ENCODE measurements at regions not wholly inside any gene's neighbourhood (a gene's known extent, or its start where the extent isn't known, plus 50 kb on each side); places are given as distances from the start of the nearest gene placed in this dataset.

DNA sequence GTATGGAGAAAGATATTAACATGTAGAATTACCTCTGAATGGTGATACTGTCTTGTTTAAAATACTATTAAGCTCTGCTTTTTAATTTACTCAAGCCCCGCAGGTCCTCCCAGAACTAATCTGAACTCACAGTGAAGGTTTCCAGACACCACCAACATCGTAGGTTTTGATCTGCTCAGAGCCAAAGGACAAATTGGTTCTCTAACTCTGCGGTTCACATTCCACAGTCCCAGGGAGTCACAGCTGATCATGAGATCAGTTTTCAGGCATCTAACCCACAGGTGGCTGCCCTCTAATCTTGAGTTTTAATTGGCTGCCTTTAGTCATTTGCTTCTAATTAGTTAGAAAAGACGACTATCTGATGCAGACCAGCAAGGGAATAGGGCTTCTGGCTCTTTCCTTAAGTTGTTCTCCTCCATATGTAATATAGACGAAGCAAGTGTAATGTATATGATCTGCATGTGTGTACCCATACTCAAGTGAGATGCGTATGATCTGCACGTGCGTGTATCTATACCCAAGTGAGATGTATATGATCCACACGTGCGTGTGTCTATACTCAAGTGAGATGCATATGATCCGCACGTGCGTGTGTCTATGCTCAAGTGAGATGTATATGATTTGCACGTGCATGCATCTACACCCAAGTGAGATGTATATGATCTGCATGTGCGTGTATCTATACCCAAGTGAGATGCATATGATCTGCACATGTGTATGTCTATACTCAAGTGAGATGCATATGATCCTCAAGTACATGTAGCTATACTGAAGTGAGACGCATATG, 331.5 kb upstream of the NPVF start:
- peaks cover 4% of the 10 kb centered on the region for H3K27me3 ChIP-seq (ENCODE audit: insufficient read depth, poor library complexity, severe bottlenecking)

DNA sequence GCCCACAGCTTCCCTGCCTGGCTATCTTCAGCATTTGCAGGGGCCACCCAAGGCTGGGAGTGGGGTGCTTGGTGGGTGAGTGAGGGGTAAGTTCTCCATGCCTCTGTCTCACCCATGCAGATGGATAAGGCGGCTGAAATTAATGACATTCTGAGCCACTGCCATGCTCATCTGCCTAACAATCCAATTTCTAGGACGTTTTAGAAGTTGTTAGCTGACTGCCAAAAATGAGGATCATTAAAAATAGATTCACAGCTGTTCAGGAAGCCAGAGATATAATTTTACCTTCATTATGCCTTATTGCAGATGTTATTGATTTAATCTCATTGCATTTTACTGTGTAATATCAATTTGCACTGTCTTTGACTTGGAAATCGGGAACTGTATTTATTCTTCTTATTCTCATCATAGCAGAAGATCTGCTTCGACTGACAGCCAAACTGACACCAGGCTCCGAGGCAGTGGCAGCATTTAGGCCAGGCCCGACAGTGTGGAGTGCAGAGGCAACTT, 334.4 kb upstream of the NPVF start:
- peaks cover 4% of the 10 kb centered on the region for H3K27me3 ChIP-seq (ENCODE audit: insufficient read depth, poor library complexity, severe bottlenecking)

More for the DNA sequence above, 331.5 kb upstream of the NPVF start:
- Histone ChIP-seq H3K4me3 (replicated peaks; ENCODE audit: insufficient read depth, low read length) (no peak overlapping the region), H3K27ac (replicated peaks) (no peak overlapping the region)
- DNase-seq (ENCODE audit: low read depth in 1 of 2, low spot score in 1 of 2) = no peak
- TF ChIP-seq, protein P1, sequence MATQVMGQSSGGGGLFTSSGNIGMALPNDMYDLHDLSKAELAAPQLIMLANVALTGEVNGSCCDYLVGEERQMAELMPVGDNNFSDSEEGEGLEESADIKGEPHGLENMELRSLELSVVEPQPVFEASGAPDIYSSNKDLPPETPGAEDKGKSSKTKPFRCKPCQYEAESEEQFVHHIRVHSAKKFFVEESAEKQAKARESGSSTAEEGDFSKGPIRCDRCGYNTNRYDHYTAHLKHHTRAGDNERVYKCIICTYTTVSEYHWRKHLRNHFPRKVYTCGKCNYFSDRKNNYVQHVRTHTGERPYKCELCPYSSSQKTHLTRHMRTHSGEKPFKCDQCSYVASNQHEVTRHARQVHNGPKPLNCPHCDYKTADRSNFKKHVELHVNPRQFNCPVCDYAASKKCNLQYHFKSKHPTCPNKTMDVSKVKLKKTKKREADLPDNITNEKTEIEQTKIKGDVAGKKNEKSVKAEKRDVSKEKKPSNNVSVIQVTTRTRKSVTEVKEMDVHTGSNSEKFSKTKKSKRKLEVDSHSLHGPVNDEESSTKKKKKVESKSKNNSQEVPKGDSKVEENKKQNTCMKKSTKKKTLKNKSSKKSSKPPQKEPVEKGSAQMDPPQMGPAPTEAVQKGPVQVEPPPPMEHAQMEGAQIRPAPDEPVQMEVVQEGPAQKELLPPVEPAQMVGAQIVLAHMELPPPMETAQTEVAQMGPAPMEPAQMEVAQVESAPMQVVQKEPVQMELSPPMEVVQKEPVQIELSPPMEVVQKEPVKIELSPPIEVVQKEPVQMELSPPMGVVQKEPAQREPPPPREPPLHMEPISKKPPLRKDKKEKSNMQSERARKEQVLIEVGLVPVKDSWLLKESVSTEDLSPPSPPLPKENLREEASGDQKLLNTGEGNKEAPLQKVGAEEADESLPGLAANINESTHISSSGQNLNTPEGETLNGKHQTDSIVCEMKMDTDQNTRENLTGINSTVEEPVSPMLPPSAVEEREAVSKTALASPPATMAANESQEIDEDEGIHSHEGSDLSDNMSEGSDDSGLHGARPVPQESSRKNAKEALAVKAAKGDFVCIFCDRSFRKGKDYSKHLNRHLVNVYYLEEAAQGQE (IDR thresholded peaks at IDR 0.05; ENCODE audit: insufficient replicate concordance, low read depth) = no peak
- TF ChIP-seq SPI1 (IDR thresholded peaks at IDR 0.05; ENCODE audit: borderline replicate concordance, low read depth) = no peak

GRCh38 chr7:25565002-25565401, 336.7 kb upstream of the NPVF start:
- no peak for DNase-seq (ENCODE audit: low read depth in 1 of 2, low spot score in 1 of 2)
- no peak overlapping the region for H3K4me3 ChIP-seq (replicated peaks; ENCODE audit: insufficient read depth, low read length)
- TF ChIP-seq CTCF (IDR thresholded peaks at IDR 0.05; ENCODE audit: insufficient read depth, low read length) = no peak
- TF ChIP-seq SPI1 (IDR thresholded peaks at IDR 0.05; ENCODE audit: borderline replicate concordance, low read depth) = no peak
- no peak for TF ChIP-seq POLR2AphosphoS5 (IDR thresholded peaks at IDR 0.05; ENCODE audit: low read depth)
- TF ChIP-seq GABPA (IDR thresholded peaks at IDR 0.05; ENCODE audit: low read depth) = no peak
- TF ChIP-seq, protein P1 (IDR thresholded peaks at IDR 0.05; ENCODE audit: insufficient replicate concordance, low read depth) = no peak

More for the DNA sequence above, 334.4 kb upstream of the NPVF start:
- Histone ChIP-seq H3K4me3 (replicated peaks; ENCODE audit: insufficient read depth, low read length) (no peak overlapping the region), H3K27ac (replicated peaks) (no peak overlapping the region)
- no peak for DNase-seq (ENCODE audit: low read depth in 1 of 2, low spot score in 1 of 2)
- TF ChIP-seq GABPA (IDR thresholded peaks at IDR 0.05; ENCODE audit: low read depth) (no peak), SPI1 (IDR thresholded peaks at IDR 0.05; ENCODE audit: borderline replicate concordance, low read depth) (no peak), CTCF (IDR thresholded peaks at IDR 0.05; ENCODE audit: insufficient read depth, low read length) (no peak), POLR2AphosphoS5 (IDR thresholded peaks at IDR 0.05; ENCODE audit: low read depth) (no peak)
- TF ChIP-seq, protein P1 (IDR thresholded peaks at IDR 0.05; ENCODE audit: insufficient replicate concordance, low read depth) = no peak

More at GRCh38 chr7:25565002-25565401, 336.7 kb upstream of the NPVF start:
- Histone ChIP-seq H3K27ac (replicated peaks) (no peak overlapping the region), H3K27me3 (ENCODE audit: insufficient read depth, poor library complexity, severe bottlenecking) (no peaks in the 10 kb centered on the region)

Measured in HL-60 (cell line).